Naive B cell (primary cell): ENCODE measurements at regions not wholly inside any gene's neighbourhood (a gene's known extent, or its start where the extent isn't known, plus 50 kb on each side); places are given as distances from the start of the nearest gene placed in this dataset.

ENCODE experiments used
- ATAC-seq, 2 donors: fragments of 150-1000 bp; cut with Tn5 transposase; 2 replicates each; pipeline ENCODE4 v1.10.0; 2021; ENCODE audit warnings: low read depth in 2 of 2, mild to moderate bottlenecking in 2 of 2, moderate library complexity in 2 of 2
- DNase-seq: peaks from one replicate; pipeline ENCODE4 v3.0.0; 2022
- H3K27ac Mint-ChIP-seq, 6 donors: one replicate each; pipeline ENCODE4 v1.8.0; 2020 to 2022; ENCODE audit warnings: mild to moderate bottlenecking in 6 of 6, mixed read lengths in 6 of 6, moderate library complexity in 5 of 6, inconsistent platforms in 2 of 6
- H3K27me3 Mint-ChIP-seq, 3 donors: one replicate each; pipeline ENCODE4 v1.8.0; 2021 to 2022; ENCODE audit warnings: mixed read lengths in 3 of 3, mild to moderate bottlenecking in 1 of 3
- H3K36me3 Mint-ChIP-seq, 2 donors: one replicate each; pipeline ENCODE4 v1.8.0; 2020 to 2022; ENCODE audit warnings: mixed read lengths in 2 of 2, inconsistent platforms in 1 of 2, mild to moderate bottlenecking in 1 of 2
- H3K4me1 Mint-ChIP-seq, 3 donors: one replicate each; pipeline ENCODE4 v1.8.0; 2020 to 2022; ENCODE audit warnings: mixed read lengths in 3 of 3, inconsistent platforms in 1 of 3, mild to moderate bottlenecking in 1 of 3, moderate library complexity in 1 of 3
- H3K4me3 Mint-ChIP-seq, 8 donors: one replicate each; pipeline ENCODE4 v1.8.0; 2020 to 2022; ENCODE audit warnings: mild to moderate bottlenecking in 8 of 8, mixed read lengths in 8 of 8, moderate library complexity in 8 of 8, inconsistent platforms in 2 of 8
- H3K9me3 Mint-ChIP-seq, 7 donors: one replicate each; pipeline ENCODE4 v1.8.0; 2020 to 2022; ENCODE audit warnings: mixed read lengths in 7 of 7, mild to moderate bottlenecking in 5 of 7, inconsistent platforms in 2 of 7, moderate library complexity in 1 of 7

GRCh38 chr2:150578481-150578880 is 91.0 kb upstream of the RND3 start:
- no peak overlapping the region for H3K27ac Mint-ChIP-seq

GRCh38 chr2:150575861-150576260 is 88.4 kb upstream of the RND3 start:
- peaks cover 11 to 30% (median 25%) of the 10 kb centered on the region in 7 donors for H3K9me3 Mint-ChIP-seq
- H3K4me3 Mint-ChIP-seq: no peak overlapping the region
- DNase-seq: no peak
- no peak for ATAC-seq
- no peaks in the 10 kb centered on the region for H3K4me1 Mint-ChIP-seq
- no peak overlapping the region for H3K27ac Mint-ChIP-seq
- no peaks in the 10 kb centered on the region for H3K27me3 Mint-ChIP-seq
- peaks cover 0 to 18% of the 10 kb centered on the region in 2 donors for H3K36me3 Mint-ChIP-seq

More at GRCh38 chr2:150578481-150578880, 91.0 kb upstream of the RND3 start:
- Mint-ChIP-seq H3K27me3 (no peaks in the 10 kb centered on the region), H3K4me3 (no peak overlapping the region), H3K4me1 (no peaks in the 10 kb centered on the region), H3K36me3 (peaks cover 0 to 18% of the 10 kb centered on the region in 2 donors), H3K9me3 (peaks cover 13 to 37% (median 26%) of the 10 kb centered on the region in 7 donors)
- DNase-seq (no peak), ATAC-seq (no peak)

- DNase-seq (no peak), ATAC-seq (no peak)
- Mint-ChIP-seq H3K27me3 (no peaks in the 10 kb centered on the region), H3K27ac (no peak overlapping the region), H3K4me1 (no peaks in the 10 kb centered on the region), H3K9me3 (peaks cover 5 to 12% (median 7%) of the 10 kb centered on the region in 7 donors), H3K4me3 (no peak overlapping the region), H3K36me3 (peaks cover 0 to under 1% of the 10 kb centered on the region in 2 donors)
Observed at GRCh38 chr2:150572961-150573395, 85.5 kb upstream of the RND3 start.

- Mint-ChIP-seq H3K36me3 (no peaks in the 10 kb centered on the region), H3K4me1 (no peaks in the 10 kb centered on the region), H3K27ac (no peak overlapping the region), H3K4me3 (no peak overlapping the region), H3K27me3 (no peaks in the 10 kb centered on the region), H3K9me3 (peaks cover 0 to 5% (median 2%) of the 10 kb centered on the region in 7 donors)
- DNase-seq: no peak
- no peak for ATAC-seq
Observed at GRCh38 chr2:150572194-150572766, 84.8 kb upstream of the RND3 start.

- Mint-ChIP-seq H3K27ac (peak overlapping the region in 1 of 6 donors; percentile 41), H3K27me3 (no peaks in the 10 kb centered on the region), H3K36me3 (no peaks in the 10 kb centered on the region), H3K9me3 (peaks cover 0 to 3% (median 1%) of the 10 kb centered on the region in 7 donors), H3K4me3 (no peak overlapping the region), H3K4me1 (no peaks in the 10 kb centered on the region)
- ATAC-seq (no peak), DNase-seq (no peak)
Observed at GRCh38 chr2:150571121-150571520, 83.7 kb upstream of the RND3 start.

GRCh38 chr2:150570712-150571111 is 83.2 kb upstream of the RND3 start:
- no peak overlapping the region for H3K4me3 Mint-ChIP-seq

GRCh38 chr2:150569761-150570160 is 82.3 kb upstream of the RND3 start:
- no peaks in the 10 kb centered on the region for H3K27me3 Mint-ChIP-seq
- H3K9me3 Mint-ChIP-seq: peaks cover 0 to 7% (median 0%) of the 10 kb centered on the region in 7 donors
- H3K27ac Mint-ChIP-seq: no peak overlapping the region
- H3K4me3 Mint-ChIP-seq: no peak overlapping the region
- no peak for DNase-seq
- no peaks in the 10 kb centered on the region for H3K36me3 Mint-ChIP-seq
- no peaks in the 10 kb centered on the region for H3K4me1 Mint-ChIP-seq
- ATAC-seq: no peak

More at GRCh38 chr2:150570712-150571111, 83.2 kb upstream of the RND3 start:
- H3K27ac Mint-ChIP-seq: no peak overlapping the region
- H3K4me1 Mint-ChIP-seq: no peaks in the 10 kb centered on the region
- H3K9me3 Mint-ChIP-seq: peaks cover 0 to 3% (median 0%) of the 10 kb centered on the region in 7 donors
- no peaks in the 10 kb centered on the region for H3K27me3 Mint-ChIP-seq
- no peak for ATAC-seq
- H3K36me3 Mint-ChIP-seq: no peaks in the 10 kb centered on the region
- DNase-seq: no peak

GRCh38 chr2:150567771-150568301 is 80.4 kb upstream of the RND3 start:
- Mint-ChIP-seq H3K27me3 (no peaks in the 10 kb centered on the region), H3K4me1 (no peaks in the 10 kb centered on the region), H3K9me3 (peaks cover 0 to 7% (median 0%) of the 10 kb centered on the region in 7 donors), H3K27ac (no peak overlapping the region), H3K4me3 (no peak overlapping the region), H3K36me3 (no peaks in the 10 kb centered on the region)
- no peak for ATAC-seq
- no peak for DNase-seq

GRCh38 chr2:150566289-150566688 is 78.8 kb upstream of the RND3 start:
- no peak overlapping the region for H3K27ac Mint-ChIP-seq
- H3K4me3 Mint-ChIP-seq: no peak overlapping the region
- H3K36me3 Mint-ChIP-seq: no peaks in the 10 kb centered on the region
- no peaks in the 10 kb centered on the region for H3K27me3 Mint-ChIP-seq
- DNase-seq (no peak), ATAC-seq (no peak)
- H3K4me1 Mint-ChIP-seq: no peaks in the 10 kb centered on the region
- H3K9me3 Mint-ChIP-seq: peaks cover 0 to 7% (median 0%) of the 10 kb centered on the region in 7 donors

- H3K4me3 Mint-ChIP-seq: no peak overlapping the region
- H3K4me1 Mint-ChIP-seq: no peaks in the 10 kb centered on the region
- H3K36me3 Mint-ChIP-seq: no peaks in the 10 kb centered on the region
- DNase-seq (no peak), ATAC-seq (no peak)
- H3K27me3 Mint-ChIP-seq: no peaks in the 10 kb centered on the region
- no peak overlapping the region for H3K27ac Mint-ChIP-seq
- H3K9me3 Mint-ChIP-seq: peaks cover 0 to 4% (median 0%) of the 10 kb centered on the region in 7 donors
Observed at GRCh38 chr2:150561076-150561475, 73.6 kb upstream of the RND3 start.

GRCh38 chr2:150557020-150557600 is 69.6 kb upstream of the RND3 start:
- DNase-seq (no peak), ATAC-seq (no peak)
- H3K36me3 Mint-ChIP-seq: no peaks in the 10 kb centered on the region
- H3K9me3 Mint-ChIP-seq: peaks cover 0 to 2% (median 0%) of the 10 kb centered on the region in 7 donors
- H3K4me3 Mint-ChIP-seq: no peak overlapping the region
- H3K4me1 Mint-ChIP-seq: no peaks in the 10 kb centered on the region
- no peaks in the 10 kb centered on the region for H3K27me3 Mint-ChIP-seq
- H3K27ac Mint-ChIP-seq: no peak overlapping the region

- ATAC-seq (no peak), DNase-seq (no peak)
- no peaks in the 10 kb centered on the region for H3K36me3 Mint-ChIP-seq
- no peak overlapping the region for H3K4me3 Mint-ChIP-seq
- no peaks in the 10 kb centered on the region for H3K27me3 Mint-ChIP-seq
- H3K9me3 Mint-ChIP-seq: peaks cover 0 to 2% (median 0%) of the 10 kb centered on the region in 7 donors
- peak overlapping the region in 1 of 6 donors; percentile 72 for H3K27ac Mint-ChIP-seq
- no peaks in the 10 kb centered on the region for H3K4me1 Mint-ChIP-seq
Observed at GRCh38 chr2:150555611-150556356, 68.3 kb upstream of the RND3 start.

- Mint-ChIP-seq H3K4me3 (no peak overlapping the region), H3K4me1 (no peaks in the 10 kb centered on the region), H3K36me3 (no peaks in the 10 kb centered on the region), H3K9me3 (peaks cover 0 to 2% (median 0%) of the 10 kb centered on the region in 7 donors), H3K27me3 (no peaks in the 10 kb centered on the region), H3K27ac (no peak overlapping the region)
- DNase-seq: no peak
- no peak for ATAC-seq
Observed at GRCh38 chr2:150554046-150554445, 66.6 kb upstream of the RND3 start.
